ENCODE measurements at regions not wholly inside any gene's neighbourhood (a gene's known extent, or its start where the extent isn't known, plus 50 kb on each side); places are given as distances from the start of the nearest gene placed in this dataset.

- TF ChIP-seq CEBPB (IDR thresholded peaks at IDR 0.05; ENCODE audit: low read depth): no peak
- TF ChIP-seq SP1 (IDR thresholded peaks at IDR 0.05; ENCODE audit: low read depth): no peak
- no peak for TF ChIP-seq ELF1 (IDR thresholded peaks at IDR 0.05; ENCODE audit: borderline replicate concordance, low read depth)
- no peak for TF ChIP-seq JUND (IDR thresholded peaks at IDR 0.05)
- TF ChIP-seq CBX3 (IDR thresholded peaks at IDR 0.05; ENCODE audit: low read depth): peak; percentile 78
- no peak for TF ChIP-seq FOSL1 (IDR thresholded peaks at IDR 0.05; ENCODE audit: low read depth)
- TF ChIP-seq RAD21 (IDR thresholded peaks at IDR 0.05; ENCODE audit: low read depth): no peak
- no peaks in the 10 kb centered on the region for H3K9me2 ChIP-seq (ENCODE audit: insufficient read depth)
- H3K27ac ChIP-seq (ENCODE audit: low read depth, low read length): peak overlapping the region; percentile 0; the same call in 1 of the 2 replicates
- no peaks in the 10 kb centered on the region for H3K36me3 ChIP-seq (ENCODE audit: control insufficient read depth in 1 of 2, insufficient read depth in 2 of 2, low read length in 2 of 2)
- intact Hi-C loops (cut with micrococcal nuclease): no loop called here
- no peaks in the 10 kb centered on the region for H3K9me3 ChIP-seq (ENCODE audit: control insufficient read depth in 1 of 2, insufficient read depth in 1 of 2, low read depth in 1 of 2, low read length in 2 of 2)
- ChIA-PET RAD21 (ENCODE audit: low non-redundant PET in 1 of 2, low total read pairs in 2 of 2, uncharacterized antibody in 2 of 2, unreplicated experiment in 2 of 2) (no interaction called here), POLR2A (no interaction called here), CTCF (no interaction called here)
- H3K4me1 ChIP-seq (ENCODE audit: control insufficient read depth in 1 of 2, insufficient read depth in 2 of 2, low read length in 2 of 2): peaks cover 7 to 14% of the 10 kb centered on the region in 2 experiments
- DNase-seq (ENCODE audit: low read depth, low spot score) (no peak), ATAC-seq (no peak)
- no peaks in the 10 kb centered on the region for H3K79me2 ChIP-seq (ENCODE audit: insufficient read depth, low read length)
- no peaks in the 10 kb centered on the region for H3K27me3 ChIP-seq (ENCODE audit: insufficient read depth, low read length)
- no peak overlapping the region for H3K9ac ChIP-seq (ENCODE audit: low read length)
- no TSS peak for BruUV-seq (replicated peaks)
- no peaks in the 10 kb centered on the region for H4K20me1 ChIP-seq (ENCODE audit: insufficient read depth)
- H3K4me3 ChIP-seq (replicated peaks in 1 of 2; ENCODE audit: low read depth in 1 of 2, low read length in 2 of 2): no peak overlapping the region
- H3K4me2 ChIP-seq (ENCODE audit: low read length): no peak overlapping the region
- peak overlapping the region; percentile 56 for H2AFZ ChIP-seq (ENCODE audit: low read depth, low read length, poor library complexity, severe bottlenecking)
These were observed 429.6 kb downstream of the BCKDHB start for GRCh38 chr6:80535914-80536565.

- no peaks in the 10 kb centered on the region for H3K9me2 ChIP-seq (ENCODE audit: insufficient read depth)
- H3K79me2 ChIP-seq (ENCODE audit: insufficient read depth, low read length): no peaks in the 10 kb centered on the region
- H3K9me3 ChIP-seq (ENCODE audit: control insufficient read depth in 1 of 2, insufficient read depth in 1 of 2, low read depth in 1 of 2, low read length in 2 of 2): no peaks in the 10 kb centered on the region
- H3K36me3 ChIP-seq (ENCODE audit: control insufficient read depth in 1 of 2, insufficient read depth in 2 of 2, low read length in 2 of 2): no peaks in the 10 kb centered on the region
- H3K4me2 ChIP-seq (ENCODE audit: low read length): no peak overlapping the region
- no peaks in the 10 kb centered on the region for H3K27me3 ChIP-seq (ENCODE audit: insufficient read depth, low read length)
- BruUV-seq (replicated peaks): no TSS peak
- H4K20me1 ChIP-seq (ENCODE audit: insufficient read depth): no peaks in the 10 kb centered on the region
- H3K4me3 ChIP-seq (replicated peaks in 1 of 2; ENCODE audit: low read depth in 1 of 2, low read length in 2 of 2): no peak overlapping the region
- no peak overlapping the region for H3K9ac ChIP-seq (ENCODE audit: low read length)
- no peak for ATAC-seq
- no peak for TF ChIP-seq CBX3 (IDR thresholded peaks at IDR 0.05; ENCODE audit: low read depth)
- no peak for TF ChIP-seq SP1 (IDR thresholded peaks at IDR 0.05; ENCODE audit: low read depth)
- TF ChIP-seq EZH2phosphoT487 (IDR thresholded peaks at IDR 0.05; ENCODE audit: borderline replicate concordance): no peak
- TF ChIP-seq ZFX (IDR thresholded peaks at IDR 0.05): no peak
- TF ChIP-seq RAD21 (IDR thresholded peaks at IDR 0.05; ENCODE audit: low read depth): no peak
- DNase-seq (ENCODE audit: low read depth, low spot score): no peak
- RAD21 ChIA-PET (ENCODE audit: low non-redundant PET in 1 of 2, low total read pairs in 2 of 2, uncharacterized antibody in 2 of 2, unreplicated experiment in 2 of 2): no interaction called here
- H2AFZ ChIP-seq (ENCODE audit: low read depth, low read length, poor library complexity, severe bottlenecking): peak overlapping the region; percentile 30
- POLR2A ChIA-PET: no interaction called here
- CTCF ChIA-PET: interaction anchor here (1.3 kb wide), 1 partner anchor 74 kb away, joined by 3 read pairs; no protein-coding TSS in a partner anchor
- no peak overlapping the region for H3K27ac ChIP-seq (ENCODE audit: low read depth, low read length)
- peaks cover 0 to 2% of the 10 kb centered on the region in 2 experiments; a peak in 1 of 4 replicates for H3K4me1 ChIP-seq (ENCODE audit: control insufficient read depth in 1 of 2, insufficient read depth in 2 of 2, low read length in 2 of 2)
- intact Hi-C loops (cut with micrococcal nuclease): no loop called here
These were observed 425.5 kb downstream of the BCKDHB start for GRCh38 chr6:80531681-80532619.
